ENCODE measurements at regions not wholly inside any gene's neighbourhood (a gene's known extent, or its start where the extent isn't known, plus 50 kb on each side); places are given as distances from the start of the nearest gene placed in this dataset.

- Histone ChIP-seq H3K27ac (ENCODE audit: low read depth, low read length) (no peak overlapping the region), H3K14ac (ENCODE audit: insufficient read length) (no peak overlapping the region), H4K8ac (ENCODE audit: extremely low read depth, insufficient read depth, low read length) (no peak overlapping the region), H2AK5ac (ENCODE audit: low read depth, low read length) (no peak overlapping the region), H3K4me1 (replicated peaks in 1 of 4; ENCODE audit: control insufficient read depth in 3 of 4, insufficient read depth in 4 of 4, low read length in 3 of 4) (no peaks in the 10 kb centered on the region), H3K79me2 (ENCODE audit: control insufficient read depth in 1 of 2, insufficient read depth in 2 of 2, low read length in 2 of 2) (no peaks in the 10 kb centered on the region), H4K20me1 (replicated peaks in 1 of 2; ENCODE audit: control insufficient read depth in 1 of 2, insufficient read depth in 2 of 2, low read length in 2 of 2) (no peaks in the 10 kb centered on the region), H4K91ac (replicated peaks; ENCODE audit: insufficient read length, low read length) (no peak overlapping the region), H3K79me1 (ENCODE audit: low read depth, low read length) (no peaks in the 10 kb centered on the region), H3K4me2 (ENCODE audit: insufficient read depth in 1 of 2, low read depth in 2 of 2, low read length in 2 of 2) (no peak overlapping the region), H2BK12ac (ENCODE audit: low read depth, low read length) (no peak overlapping the region), H2BK15ac (ENCODE audit: low read length) (no peak overlapping the region), H3K23me2 (ENCODE audit: low read depth, low read length) (no peaks in the 10 kb centered on the region), H3K56ac (replicated peaks; ENCODE audit: insufficient read length, low read depth, low read length) (no peak overlapping the region), H3K18ac (ENCODE audit: extremely low read depth, low read length) (no peak overlapping the region), H3K36me3 (ENCODE audit: control insufficient read depth in 2 of 4, insufficient read depth in 4 of 4, low read length in 3 of 4) (no peaks in the 10 kb centered on the region), H3K4ac (replicated peaks; ENCODE audit: insufficient read length, low read depth, low read length) (no peak overlapping the region), H3K27me3 (replicated peaks in 1 of 4; ENCODE audit: control insufficient read depth in 3 of 4, extremely low read depth in 1 of 4, insufficient read depth in 3 of 4, low read length in 3 of 4) (no peaks in the 10 kb centered on the region), H2BK120ac (replicated peaks; ENCODE audit: low read depth, low read length) (no peak overlapping the region), H4K5ac (ENCODE audit: insufficient read length, low read depth, low read length) (no peak overlapping the region), H2BK5ac (ENCODE audit: low read depth, low read length) (no peak overlapping the region), H3K4me3 (ENCODE audit: extremely low read depth in 1 of 4, insufficient read depth in 2 of 4, low read depth in 3 of 4, low read length in 4 of 4) (no peak overlapping the region), H3K9ac (replicated peaks in 1 of 4; ENCODE audit: extremely low read depth in 1 of 4, low read depth in 3 of 4, low read length in 3 of 4) (no peak overlapping the region), H2AFZ (ENCODE audit: low read length) (no peak overlapping the region), H3K9me3 (ENCODE audit: insufficient read depth in 2 of 2, low read depth in 1 of 2, low read length in 1 of 2) (peaks cover 0 to 4% of the 10 kb centered on the region in 2 experiments; a peak in 1 of 4 replicates), H3K23ac (ENCODE audit: insufficient read length) (no peak overlapping the region), H2BK20ac (ENCODE audit: low read length) (no peak overlapping the region)
- 96% methylated on average over 17 of the region's 17 CpGs; no CpG with 5 or more reads in 1 of the 2 experiments for WGBS, 2 experiments (ENCODE audit: extremely low coverage in 1 of 2, insufficient coverage in 1 of 2, insufficient read length in 1 of 2, insufficient replicate concordance in 2 of 2, low coverage in 1 of 2, low lambda C conversion rate in 2 of 2, missing lambda C conversion rate in 1 of 2)
- no peak for DNase-seq (ENCODE audit: low read depth in 1 of 2, low spot score in 2 of 2)
- CTCF ChIA-PET (ENCODE audit: partially characterized antibody) = interaction anchor here (1.0 to 1.2 kb wide), 2 partner anchors 24 to 373 kb away, joined by 3 to 4 read pairs; no protein-coding TSS in a partner anchor
- FAIRE-seq = no peak
- POLR2A ChIA-PET (ENCODE audit: partially characterized antibody) = no interaction called here
- peak; percentile 41; the same call in 1 of the 2 replicates for TF ChIP-seq E2F6 (IDR thresholded peaks at IDR 0.05)
- TF ChIP-seq, protein P1, sequence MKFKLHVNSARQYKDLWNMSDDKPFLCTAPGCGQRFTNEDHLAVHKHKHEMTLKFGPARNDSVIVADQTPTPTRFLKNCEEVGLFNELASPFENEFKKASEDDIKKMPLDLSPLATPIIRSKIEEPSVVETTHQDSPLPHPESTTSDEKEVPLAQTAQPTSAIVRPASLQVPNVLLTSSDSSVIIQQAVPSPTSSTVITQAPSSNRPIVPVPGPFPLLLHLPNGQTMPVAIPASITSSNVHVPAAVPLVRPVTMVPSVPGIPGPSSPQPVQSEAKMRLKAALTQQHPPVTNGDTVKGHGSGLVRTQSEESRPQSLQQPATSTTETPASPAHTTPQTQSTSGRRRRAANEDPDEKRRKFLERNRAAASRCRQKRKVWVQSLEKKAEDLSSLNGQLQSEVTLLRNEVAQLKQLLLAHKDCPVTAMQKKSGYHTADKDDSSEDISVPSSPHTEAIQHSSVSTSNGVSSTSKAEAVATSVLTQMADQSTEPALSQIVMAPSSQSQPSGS (IDR thresholded peaks at IDR 0.05; ENCODE audit: low read length) = no peak
Observed at GRCh38 chr5:2239201-2239910, 356.6 kb upstream of the IRX4 start.

Measured in H1 (cell line).